ENCODE measurements at regions not wholly inside any gene's neighbourhood (a gene's known extent, or its start where the extent isn't known, plus 50 kb on each side); places are given as distances from the start of the nearest gene placed in this dataset.

- Histone ChIP-seq H4K20me1 (ENCODE audit: insufficient read depth, low read length) (no peaks in the 10 kb centered on the region), H3K4me3 (ENCODE audit: low read length) (no peak overlapping the region), H2AFZ (ENCODE audit: low read length) (no peak overlapping the region), H3K4me1 (ENCODE audit: low read length) (no peaks in the 10 kb centered on the region), H3F3A (ENCODE audit: insufficient read depth, low read length) (no peaks in the 10 kb centered on the region), H3K27me3 (replicated peaks; ENCODE audit: insufficient read depth, low read length) (no peaks in the 10 kb centered on the region), H3K27ac (ENCODE audit: low read length) (no peak overlapping the region), H3K9me3 (replicated peaks; ENCODE audit: insufficient read depth, low read length) (no peaks in the 10 kb centered on the region), H3K79me2 (ENCODE audit: low read length) (no peaks in the 10 kb centered on the region), H3K9ac (ENCODE audit: low read length) (no peak overlapping the region), H3K36me3 (replicated peaks; ENCODE audit: insufficient read depth, low read length) (no peaks in the 10 kb centered on the region), H3K4me2 (ENCODE audit: low read depth, low read length) (no peak overlapping the region), H3K9me2 (replicated peaks; ENCODE audit: insufficient read depth, low read length) (no peaks in the 10 kb centered on the region)
- no peak for DNase-seq
- TF ChIP-seq CTCF (IDR thresholded peaks at IDR 0.05; ENCODE audit: low read length) (no peak), EZH2 (optimal IDR thresholded peaks at IDR 0.05; ENCODE audit: low read depth, low read length) (no peak), EZH2phosphoT487 (IDR thresholded peaks at IDR 0.05; ENCODE audit: low read length) (no peak)
These were observed 75.1 kb downstream of the FOXI2 start for GRCh38 chr10:127812041-127812440.

- no peaks in the 10 kb centered on the region for H3K4me1 ChIP-seq (ENCODE audit: low read length)
- H3K27me3 ChIP-seq (replicated peaks; ENCODE audit: insufficient read depth, low read length): no peaks in the 10 kb centered on the region
- H3K4me3 ChIP-seq (ENCODE audit: low read length): no peak overlapping the region
- H3K36me3 ChIP-seq (replicated peaks; ENCODE audit: insufficient read depth, low read length): no peaks in the 10 kb centered on the region
- H2AFZ ChIP-seq (ENCODE audit: low read length): no peak overlapping the region
- H3F3A ChIP-seq (ENCODE audit: insufficient read depth, low read length): no peaks in the 10 kb centered on the region
- no peak overlapping the region for H3K9ac ChIP-seq (ENCODE audit: low read length)
- no peak overlapping the region for H3K4me2 ChIP-seq (ENCODE audit: low read depth, low read length)
- TF ChIP-seq EZH2phosphoT487 (IDR thresholded peaks at IDR 0.05; ENCODE audit: low read length): no peak
- peak; percentile 44 for TF ChIP-seq CTCF (IDR thresholded peaks at IDR 0.05; ENCODE audit: low read length)
- H3K9me2 ChIP-seq (replicated peaks; ENCODE audit: insufficient read depth, low read length): no peaks in the 10 kb centered on the region
- peak; percentile 22 for DNase-seq
- H4K20me1 ChIP-seq (ENCODE audit: insufficient read depth, low read length): no peaks in the 10 kb centered on the region
- H3K27ac ChIP-seq (ENCODE audit: low read length): no peak overlapping the region
- H3K79me2 ChIP-seq (ENCODE audit: low read length): no peaks in the 10 kb centered on the region
- H3K9me3 ChIP-seq (replicated peaks; ENCODE audit: insufficient read depth, low read length): no peaks in the 10 kb centered on the region
These were observed 76.3 kb downstream of the FOXI2 start for GRCh38 chr10:127813290-127813689.

- DNase-seq: peak; percentile 18
- H3K9ac ChIP-seq (ENCODE audit: low read length): no peak overlapping the region
These were observed 77.6 kb downstream of the CLRN3 start for GRCh38 chr10:127815147-127815546.

More at GRCh38 chr10:127815147-127815546, 77.6 kb downstream of the CLRN3 start:
- Histone ChIP-seq H3K36me3 (replicated peaks; ENCODE audit: insufficient read depth, low read length) (no peaks in the 10 kb centered on the region), H3K27me3 (replicated peaks; ENCODE audit: insufficient read depth, low read length) (no peaks in the 10 kb centered on the region), H3K4me1 (ENCODE audit: low read length) (no peaks in the 10 kb centered on the region), H2AFZ (ENCODE audit: low read length) (no peak overlapping the region), H3K9me2 (replicated peaks; ENCODE audit: insufficient read depth, low read length) (no peaks in the 10 kb centered on the region), H3K9me3 (replicated peaks; ENCODE audit: insufficient read depth, low read length) (no peaks in the 10 kb centered on the region), H4K20me1 (ENCODE audit: insufficient read depth, low read length) (no peaks in the 10 kb centered on the region), H3F3A (ENCODE audit: insufficient read depth, low read length) (no peaks in the 10 kb centered on the region), H3K4me2 (ENCODE audit: low read depth, low read length) (no peak overlapping the region), H3K79me2 (ENCODE audit: low read length) (no peaks in the 10 kb centered on the region), H3K27ac (ENCODE audit: low read length) (no peak overlapping the region), H3K4me3 (ENCODE audit: low read length) (no peak overlapping the region)
- TF ChIP-seq EZH2phosphoT487 (IDR thresholded peaks at IDR 0.05; ENCODE audit: low read length) (no peak), CTCF (IDR thresholded peaks at IDR 0.05; ENCODE audit: low read length) (peak; percentile 39), EZH2 (optimal IDR thresholded peaks at IDR 0.05; ENCODE audit: low read depth, low read length) (no peak)

Data from MM.1S (cell line).